ENCODE measurements at regions not wholly inside any gene's neighbourhood (a gene's known extent, or its start where the extent isn't known, plus 50 kb on each side); places are given as distances from the start of the nearest gene placed in this dataset.

GRCh38 chr7:94856643-94857042 lies 50.8 kb upstream of the PPP1R9A start:
- Histone ChIP-seq H3K14ac (ENCODE audit: insufficient read depth, low read length) (no peak overlapping the region), H3K79me2 (ENCODE audit: insufficient read depth, low read length) (no peaks in the 10 kb centered on the region), H2BK120ac (ENCODE audit: low read depth, low read length, poor library complexity, severe bottlenecking) (no peak overlapping the region), H3K4me1 (ENCODE audit: insufficient read depth, low read length) (no peaks in the 10 kb centered on the region), H4K91ac (ENCODE audit: insufficient read length, low read depth, low read length) (no peak overlapping the region), H2BK5ac (ENCODE audit: insufficient read length, low read length) (no peak overlapping the region), H2AFZ (ENCODE audit: low read length) (no peak overlapping the region), H4K20me1 (ENCODE audit: control insufficient read depth, insufficient read depth, insufficient read length) (no peaks in the 10 kb centered on the region), H2BK12ac (ENCODE audit: insufficient read length, low read depth, low read length) (no peak overlapping the region), H4K8ac (replicated peaks; ENCODE audit: insufficient read length, low read depth, low read length) (no peak overlapping the region), H2AK5ac (ENCODE audit: insufficient read length, low read length) (no peak overlapping the region), H3K18ac (ENCODE audit: insufficient read length, low read depth, low read length) (no peak overlapping the region), H3K27ac (ENCODE audit: insufficient read length, low read depth, low read length) (no peak overlapping the region), H3K23me2 (ENCODE audit: insufficient read length, low read depth, low read length, poor library complexity, severe bottlenecking) (no peaks in the 10 kb centered on the region), H2BK20ac (ENCODE audit: low read depth, low read length, poor library complexity, severe bottlenecking) (no peak overlapping the region), H3K27me3 (ENCODE audit: insufficient read depth, low read length) (no peaks in the 10 kb centered on the region), H2BK15ac (ENCODE audit: low read depth, low read length) (no peak overlapping the region), H3K4me2 (ENCODE audit: insufficient read depth, insufficient read length, low read length) (no peak overlapping the region), H4K5ac (ENCODE audit: insufficient read length, low read depth, low read length) (no peak overlapping the region), H3K4ac (ENCODE audit: low read depth, low read length) (no peak overlapping the region), H3T11ph (ENCODE audit: low read length) (no peak overlapping the region), H3K23ac (ENCODE audit: insufficient read length, low read depth, low read length) (no peak overlapping the region), H3K56ac (ENCODE audit: insufficient read length, low read depth, low read length) (no peak overlapping the region), H3K9me3 (ENCODE audit: control insufficient read depth, low read depth, low read length) (no peaks in the 10 kb centered on the region), H3K9ac (ENCODE audit: extremely low read depth, insufficient read length, low read length) (no peak overlapping the region), H3K79me1 (ENCODE audit: insufficient read depth, low read depth, low read length, poor library complexity, severe bottlenecking) (no peaks in the 10 kb centered on the region)
- peaks cover 0 to 7% of the 10 kb centered on the region in 2 experiments; a peak in 3 of 5 replicates for H3K9me3 Mint-ChIP-seq
- peaks cover 0 to 6% (median 0%) of the 10 kb centered on the region in 3 experiments; a peak in 1 of 7 replicates for H3K36me3 Mint-ChIP-seq (ENCODE audit: insufficient read depth in 1 of 3, low read depth in 3 of 3)
- no peaks in the 10 kb centered on the region for H3K27me3 Mint-ChIP-seq (ENCODE audit: low read depth)
- no CpG with 5 or more reads among the region's 1 CpG for WGBS (ENCODE audit: extremely low coverage, insufficient read length, low lambda C conversion rate)
- no peak overlapping the region for H3K27ac Mint-ChIP-seq
- DNase-seq: no peak
- H3K4me3 Mint-ChIP-seq: no peak overlapping the region
- H3K4me1 Mint-ChIP-seq: no peaks in the 10 kb centered on the region
- TF ChIP-seq CTCF (conservative IDR thresholded peaks at IDR 0.05): no peak
